ENCODE measurements at regions not wholly inside any gene's neighbourhood (a gene's known extent, or its start where the extent isn't known, plus 50 kb on each side); places are given as distances from the start of the nearest gene placed in this dataset.
"Not testable (repeated sequence)": the region's sequence is repeated elsewhere in the genome, so short reads cannot be mapped to it uniquely, and the experiment has no call there.

DNA sequence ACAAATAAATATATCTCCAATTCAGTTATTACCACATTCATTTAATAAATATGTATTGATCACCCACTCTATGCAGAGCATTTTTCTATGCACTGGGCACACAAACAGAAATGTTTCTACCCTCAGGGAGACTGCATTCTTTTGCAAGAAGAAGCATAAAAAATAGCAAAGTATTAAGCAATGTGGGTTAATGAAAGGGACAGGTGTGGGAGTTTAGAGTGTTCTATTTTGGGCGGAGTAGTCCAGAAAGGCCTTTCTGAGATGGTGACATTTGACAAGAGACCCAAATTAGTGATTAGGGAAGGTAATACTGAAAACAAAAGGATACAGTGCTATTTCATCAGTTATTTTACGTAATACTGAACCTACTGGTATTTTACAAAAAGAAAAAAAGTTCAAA is 394.3 kb upstream of the CHST9 start:
- DNase-seq (ENCODE audit: low spot score) = no peak

DNA sequence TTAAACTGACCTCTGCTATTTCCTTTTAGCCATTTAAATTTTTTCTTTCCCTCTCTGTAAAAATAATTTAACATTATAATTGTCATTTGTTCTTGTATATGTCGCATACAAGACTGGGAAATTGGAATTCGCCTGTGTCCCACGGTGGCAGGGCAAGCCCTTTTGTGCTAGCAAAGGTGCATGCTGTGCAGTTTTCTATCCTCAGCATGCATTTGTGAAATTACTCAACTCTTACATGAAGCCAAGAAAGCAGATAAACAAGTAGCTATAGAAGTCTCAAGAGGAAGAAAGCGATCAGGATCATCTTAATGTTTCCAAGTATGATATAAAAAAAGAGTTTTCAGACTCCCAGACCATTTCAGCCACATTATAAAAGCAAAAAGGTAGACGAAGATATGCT is 392.6 kb upstream of the CHST9 start:
- DNase-seq (ENCODE audit: low spot score) = no peak

DNA sequence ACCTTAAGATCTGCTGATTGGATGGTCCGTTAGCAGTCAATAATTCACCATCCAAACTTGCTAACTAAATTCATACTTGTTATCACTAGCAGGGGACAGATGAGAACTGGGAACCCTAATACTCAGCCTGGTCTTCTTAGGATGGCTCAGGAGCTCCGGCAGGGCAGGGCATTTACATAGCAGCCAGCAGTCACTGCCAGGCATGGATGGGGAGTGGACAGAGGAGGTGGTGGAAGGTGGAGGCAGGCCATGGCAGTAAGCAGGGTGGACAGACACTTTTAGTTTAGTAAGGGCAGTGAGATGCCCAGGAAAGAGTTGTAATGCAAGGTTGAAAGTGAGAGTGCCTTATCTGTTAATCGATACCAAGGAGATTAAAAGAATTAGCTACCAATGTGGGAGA is 392.2 kb upstream of the CHST9 start:
- DNase-seq (ENCODE audit: low spot score) = no peak

DNA sequence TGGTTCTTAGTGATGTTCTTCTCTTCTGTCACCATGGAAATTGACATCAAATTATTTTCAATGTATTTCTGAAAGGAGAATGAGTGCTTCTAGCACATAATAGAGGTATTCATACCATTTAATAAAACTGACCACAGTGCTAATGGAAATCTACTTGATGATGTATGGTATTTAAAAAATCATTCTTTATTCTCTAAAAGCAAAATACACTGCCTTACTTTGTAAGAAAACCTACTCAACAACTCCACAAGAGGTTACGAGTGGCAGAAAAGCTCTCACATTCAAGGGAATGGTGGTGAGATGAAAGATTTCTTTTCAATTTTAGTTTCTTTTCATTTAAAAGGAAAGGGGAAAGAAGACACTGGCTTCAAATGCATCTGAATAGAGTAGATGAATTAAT is 382.3 kb upstream of the CHST9 start:
- no peak for DNase-seq (ENCODE audit: low spot score)

DNA sequence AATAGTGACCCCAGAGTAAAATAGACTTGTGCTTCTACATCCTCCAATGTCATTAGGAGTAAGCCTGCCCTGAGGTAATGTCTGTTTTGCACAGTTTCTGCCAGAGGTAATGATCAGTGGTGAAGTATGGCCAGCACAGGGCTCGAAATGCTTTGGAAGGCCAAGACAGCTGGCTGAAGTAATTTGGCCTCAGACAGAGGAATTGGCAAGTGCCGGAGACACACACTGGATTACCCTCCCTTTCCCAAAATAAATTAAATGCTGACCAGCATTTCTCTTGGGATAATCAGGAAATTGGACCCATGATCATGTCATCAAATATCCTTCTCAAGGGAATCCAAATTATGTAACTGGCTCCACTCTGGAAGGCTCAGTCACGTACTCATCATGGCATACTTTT is 379.0 kb upstream of the CHST9 start:
- DNase-seq (ENCODE audit: low spot score) = no peak

DNA sequence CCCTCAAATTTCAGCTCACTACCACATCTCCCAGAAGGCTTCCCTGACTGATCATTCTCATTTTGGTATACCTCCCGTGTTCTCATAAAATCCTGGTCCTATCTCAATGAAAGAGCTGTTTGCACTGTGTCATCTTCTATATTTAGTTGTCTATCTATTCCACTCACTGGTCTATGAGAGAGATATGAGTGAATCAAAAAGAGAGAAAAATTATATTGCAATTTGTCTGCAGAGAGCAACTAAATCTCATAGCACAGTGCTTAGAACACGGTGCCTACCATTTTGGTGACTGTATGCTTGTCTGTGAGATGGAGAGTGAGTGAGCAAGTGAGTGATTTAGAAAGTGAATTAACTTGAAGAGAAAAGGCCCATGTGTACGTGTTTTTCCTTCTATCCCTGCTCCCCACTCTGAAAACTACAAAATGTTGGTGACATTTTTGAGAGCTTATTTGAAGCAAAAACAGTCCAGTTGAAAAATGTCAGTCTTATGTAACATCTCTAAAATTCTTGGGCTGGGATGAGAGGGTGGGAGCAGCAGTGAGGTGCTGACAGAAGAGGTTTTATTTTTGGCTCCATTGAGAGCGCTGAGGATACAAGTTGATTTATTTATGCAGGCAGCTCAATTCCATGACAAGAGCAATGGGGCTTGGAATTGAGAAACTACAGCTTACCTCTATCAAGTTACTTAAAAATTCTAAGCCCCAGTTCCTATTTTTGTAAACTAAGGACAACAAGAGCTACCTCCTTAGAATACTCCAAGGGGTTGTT is 373.5 kb upstream of the CHST9 start:
- DNase-seq (ENCODE audit: low spot score) = no peak

DNA sequence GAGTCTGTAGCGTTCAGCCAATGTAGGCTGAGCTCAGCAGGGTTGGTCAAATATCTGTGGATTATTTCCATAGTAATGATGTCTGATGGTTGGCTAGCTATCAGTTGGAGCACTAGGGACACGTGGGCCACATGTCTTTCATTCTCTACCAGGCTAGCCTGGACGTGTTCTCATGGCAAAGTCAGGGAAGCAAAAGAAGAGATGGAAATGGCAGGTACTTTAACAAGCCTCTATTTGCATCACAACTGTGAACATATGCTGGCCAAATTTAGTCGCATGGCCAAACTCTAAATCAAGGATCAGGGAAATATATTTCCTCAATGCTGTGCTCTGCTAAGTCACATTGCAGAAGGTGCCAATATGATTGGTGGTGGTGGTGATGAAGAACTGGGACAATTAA is 371.6 kb upstream of the CHST9 start:
- no peak for DNase-seq (ENCODE audit: low spot score)

DNA sequence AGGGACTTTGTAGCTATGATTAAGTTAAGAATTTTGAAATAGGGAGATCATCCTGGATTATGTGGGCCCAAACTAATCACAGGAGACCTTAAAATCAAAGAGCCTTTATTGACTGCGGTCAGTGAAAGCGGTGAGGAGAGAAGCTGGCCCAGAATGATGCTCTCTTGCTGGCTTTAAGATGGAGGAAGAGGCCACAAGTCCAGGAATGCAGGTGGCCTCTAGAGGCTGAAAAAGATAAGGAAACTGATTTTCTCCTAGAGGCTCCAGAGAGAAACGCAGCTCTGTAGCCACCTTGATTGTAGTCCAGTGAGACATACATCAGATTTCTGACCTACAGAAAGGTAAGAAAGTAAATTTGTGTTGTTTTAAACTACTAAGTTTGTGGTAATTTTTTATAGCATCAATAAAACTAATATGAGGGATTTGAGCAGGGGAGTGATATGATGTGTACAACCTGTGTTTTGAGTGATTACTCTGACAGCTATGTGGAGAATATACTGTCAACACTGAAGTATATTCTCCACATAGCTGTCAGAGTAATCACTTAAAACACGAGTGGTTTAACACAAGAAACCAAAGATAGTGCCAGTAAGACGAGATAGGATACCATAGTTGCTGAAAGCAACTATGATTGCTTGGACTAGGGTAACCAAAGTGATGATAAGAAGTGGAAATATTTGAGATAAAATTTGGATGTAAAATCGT is 364.4 kb upstream of the CHST9 start:
- no peak for DNase-seq (ENCODE audit: low spot score)

DNA sequence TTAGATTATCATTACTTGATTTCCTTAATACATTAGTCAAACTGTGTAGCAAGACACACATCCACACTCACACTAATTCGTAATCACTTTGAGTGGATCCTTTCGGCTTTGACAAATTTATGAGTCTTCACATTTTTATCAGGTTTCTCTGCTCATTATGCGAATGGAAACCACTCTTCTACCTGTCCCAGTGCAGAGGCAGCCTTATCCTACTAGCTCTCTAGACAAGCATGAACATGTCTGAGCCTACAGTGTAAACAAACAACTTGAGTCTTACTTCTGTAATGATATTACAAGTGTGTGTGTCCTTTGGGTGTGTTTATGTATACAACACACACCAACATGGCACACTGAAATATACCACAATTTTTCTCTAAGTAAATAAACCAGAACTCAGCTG is 361.9 kb upstream of the CHST9 start:
- DNase-seq (ENCODE audit: low spot score) = no peak

DNA sequence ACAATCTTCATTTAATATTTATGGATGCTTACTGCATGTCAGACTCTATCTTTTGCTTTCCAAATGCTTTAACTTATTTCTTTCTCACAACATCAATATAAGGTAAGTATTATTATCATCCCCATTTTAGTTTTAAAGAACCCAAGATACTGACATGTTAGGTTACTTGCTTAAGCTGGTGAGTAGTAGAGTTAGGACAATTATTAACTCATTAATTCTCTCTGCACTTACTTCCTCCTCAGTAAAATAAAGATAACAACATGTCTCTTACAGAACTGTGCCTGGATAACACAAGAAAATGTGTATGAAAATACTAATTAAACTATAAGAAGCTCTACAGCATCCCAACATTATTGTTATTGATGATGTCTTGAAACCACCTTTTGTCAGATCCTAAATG is 359.1 kb upstream of the CHST9 start:
- no peak for DNase-seq (ENCODE audit: low spot score)

DNA sequence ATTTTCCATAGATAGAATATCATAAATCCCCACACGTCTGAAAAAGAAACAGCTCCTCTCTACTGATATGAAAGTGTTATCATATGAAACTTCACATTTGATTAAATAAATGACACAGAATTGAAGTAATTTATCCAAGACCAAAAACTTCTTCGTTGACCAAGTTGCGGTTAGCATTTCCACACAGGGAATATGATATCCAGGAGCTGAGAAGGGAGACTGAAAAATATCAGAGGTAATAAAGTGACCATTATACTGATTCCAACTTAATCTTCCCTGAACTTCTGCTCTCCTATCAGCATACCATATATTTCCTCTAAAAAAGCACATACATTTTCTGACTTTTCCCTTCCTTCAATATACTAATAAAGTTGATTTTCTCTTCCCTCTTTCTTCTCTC is 356.2 kb upstream of the CHST9 start:
- DNase-seq (ENCODE audit: low spot score) = no peak

DNA sequence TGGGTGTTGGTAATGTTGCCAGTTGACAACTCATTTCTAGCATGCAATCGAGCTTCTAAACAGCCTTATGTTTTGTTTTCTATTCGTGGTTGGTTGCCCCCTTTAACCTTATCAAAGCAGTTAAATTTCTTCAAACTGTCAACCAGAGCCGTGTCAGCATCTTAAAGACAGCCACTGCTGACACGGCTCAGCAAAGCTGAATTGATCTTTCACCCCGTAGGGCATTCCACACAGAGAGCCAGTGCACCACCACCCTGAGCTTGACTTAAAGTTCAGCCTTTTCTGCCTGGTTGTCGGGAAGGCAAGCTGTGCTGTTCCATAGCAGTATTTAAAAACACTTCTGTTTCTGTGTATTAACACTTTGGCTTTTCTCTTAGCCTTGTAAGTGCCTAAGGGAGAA is 355.0 kb upstream of the CHST9 start:
- no peak for DNase-seq (ENCODE audit: low spot score)

DNA sequence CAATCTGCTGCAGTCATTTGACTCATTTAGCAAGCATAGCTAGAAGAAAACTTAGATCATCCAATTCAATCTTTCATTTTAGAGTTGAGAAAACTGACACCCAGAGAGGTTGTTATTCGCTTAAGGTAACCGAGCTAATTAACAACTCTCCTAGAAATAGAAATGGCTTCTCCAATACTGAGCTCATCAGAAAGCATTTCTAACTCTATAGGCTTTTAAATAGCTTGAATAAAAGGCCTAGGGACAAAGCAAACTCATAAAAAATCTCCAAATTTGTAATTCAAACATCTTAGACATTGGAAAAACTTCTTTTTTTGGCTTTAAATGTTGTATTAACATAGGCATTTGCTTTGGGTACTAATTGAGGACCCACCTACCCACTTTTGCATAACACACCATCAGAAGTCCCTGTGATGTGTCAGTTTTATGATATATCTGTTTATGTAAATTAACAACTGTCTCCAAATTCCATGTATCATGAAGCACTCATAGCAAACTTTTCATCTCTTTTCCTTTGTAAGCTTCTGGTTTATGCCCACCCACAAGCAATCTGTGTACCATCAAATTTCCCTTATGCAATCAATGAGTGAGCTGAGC is 343.9 kb upstream of the CHST9 start:
- no peak for DNase-seq (ENCODE audit: low spot score)

DNA sequence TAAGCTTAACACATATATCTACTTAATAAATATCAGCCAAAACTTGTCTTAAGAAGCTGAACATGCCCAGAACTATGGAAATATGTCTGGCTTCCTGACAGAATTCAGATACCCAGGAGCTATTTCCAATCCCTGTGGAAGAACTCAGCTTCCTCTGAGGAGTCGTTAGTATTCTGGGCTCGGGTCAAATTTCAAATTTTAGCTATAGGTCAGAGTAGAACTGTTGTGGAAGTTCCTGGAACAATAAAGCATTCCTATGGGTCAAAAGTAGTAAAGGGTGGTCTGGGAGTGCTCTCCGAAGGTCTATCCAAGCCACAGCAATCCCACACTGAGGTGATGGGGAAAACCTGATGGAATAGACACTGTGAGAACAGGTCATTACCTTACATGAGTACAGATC is 342.7 kb upstream of the CHST9 start:
- DNase-seq (ENCODE audit: low spot score) = no peak

DNA sequence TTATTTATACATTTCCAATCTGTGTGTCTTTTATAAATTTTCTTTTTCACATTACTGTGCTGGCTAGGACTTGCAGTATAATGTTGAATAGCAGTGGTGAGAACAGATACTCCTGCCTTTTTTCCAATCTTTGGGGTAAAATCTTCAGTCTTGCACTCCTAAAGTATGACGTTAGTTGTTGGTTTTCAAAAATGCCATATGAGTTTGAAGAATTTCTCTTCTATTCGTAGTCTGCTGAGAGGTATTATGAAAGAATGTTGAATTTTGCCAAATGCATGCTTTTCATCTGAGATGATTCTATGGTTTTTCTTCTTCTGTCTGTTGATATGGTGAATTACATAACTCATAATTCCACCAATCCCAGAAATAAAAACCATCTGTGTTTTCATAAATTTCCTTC is 335.3 kb upstream of the CHST9 start:
- no peak for DNase-seq (ENCODE audit: low spot score)

DNA sequence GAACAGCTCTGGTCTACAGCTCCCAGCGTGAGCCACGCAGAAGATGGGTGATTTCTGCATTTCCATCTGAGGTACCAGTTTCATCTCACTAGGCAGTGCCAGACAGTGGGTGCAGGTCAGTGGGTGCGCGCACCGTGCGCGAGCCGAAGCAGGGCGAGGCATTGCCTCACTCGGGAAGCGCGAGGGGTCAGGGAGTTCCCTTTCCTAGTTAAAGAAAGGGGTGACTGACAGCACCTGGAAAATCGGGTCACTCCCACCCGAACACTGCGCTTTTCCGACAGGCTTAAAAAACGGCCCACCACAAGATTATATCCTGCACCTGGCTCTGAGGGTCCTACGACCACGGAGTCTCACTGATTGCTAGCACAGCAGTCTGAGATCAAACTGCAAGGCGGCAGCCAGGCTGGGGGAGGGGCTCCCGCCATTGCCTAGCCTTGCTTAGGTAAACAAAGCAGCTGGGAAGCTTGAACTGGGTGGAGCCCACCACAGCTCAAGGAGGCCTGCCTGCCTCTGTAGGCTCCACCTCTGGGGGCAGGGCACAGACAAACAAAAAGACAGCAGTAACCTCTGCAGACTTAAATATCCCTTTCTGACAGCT is 325.0 kb upstream of the CHST9 start:
- not testable (repeated sequence) for DNase-seq (ENCODE audit: low spot score)

DNA sequence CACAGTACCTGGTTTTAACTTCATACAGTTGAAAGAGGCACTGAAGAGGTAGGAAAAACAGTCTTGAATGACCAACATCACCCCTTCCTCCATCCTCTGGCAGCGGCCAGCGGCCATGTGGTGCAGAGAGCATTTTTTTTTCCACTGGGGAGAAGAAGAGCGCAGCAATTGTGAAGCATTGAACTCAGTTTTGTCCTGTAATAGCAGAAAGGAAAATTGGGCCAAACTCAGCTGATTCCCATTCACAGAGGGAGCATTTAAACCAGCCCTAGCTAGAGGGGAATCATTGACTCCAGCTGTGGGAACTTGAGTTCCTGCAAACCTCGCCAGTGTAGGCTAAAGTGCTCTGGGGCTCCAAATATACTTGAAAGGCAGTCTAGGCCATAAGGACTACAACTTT is 316.6 kb upstream of the CHST9 start:
- DNase-seq (ENCODE audit: low spot score) = no peak

DNA sequence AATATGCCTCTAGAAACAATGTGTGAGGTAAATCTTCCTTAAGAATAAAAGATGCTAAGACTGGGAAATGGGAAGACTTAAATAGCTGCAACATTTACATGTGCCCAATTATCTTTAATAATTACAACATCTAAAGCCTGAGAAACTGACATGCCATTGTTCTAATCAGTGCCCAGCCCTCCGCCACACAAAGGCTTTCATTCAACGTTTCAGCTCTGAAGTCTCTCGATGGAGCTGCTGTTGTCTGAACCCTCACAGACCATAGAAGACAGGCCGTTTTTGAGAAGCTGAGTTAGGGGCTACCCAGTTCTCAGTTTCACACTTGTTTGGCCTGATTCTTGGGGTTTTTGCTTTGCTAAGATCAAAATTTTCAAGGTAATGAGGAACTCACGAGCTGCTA is 315.4 kb upstream of the CHST9 start:
- DNase-seq (ENCODE audit: low spot score) = no peak

DNA sequence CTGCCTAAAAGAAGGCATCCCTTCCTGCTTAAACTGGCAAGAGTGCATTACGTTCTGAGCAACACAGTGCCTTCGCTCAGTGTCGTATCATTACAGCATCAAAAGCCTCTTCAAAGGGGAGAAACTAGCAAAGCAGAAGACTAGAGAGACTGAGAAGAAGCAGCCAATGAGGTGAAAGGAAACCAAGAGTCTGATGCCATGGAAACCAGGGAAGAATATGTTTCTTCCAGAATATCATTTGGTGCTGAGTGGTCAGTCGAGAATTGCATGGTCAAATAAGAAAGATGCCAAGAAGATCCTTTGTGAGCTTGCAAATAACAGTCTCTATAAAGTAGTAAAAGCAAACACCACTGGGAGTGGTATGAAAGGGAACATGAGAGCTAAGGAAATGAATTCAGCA is 312.1 kb upstream of the CHST9 start:
- no peak for DNase-seq (ENCODE audit: low spot score)

DNA sequence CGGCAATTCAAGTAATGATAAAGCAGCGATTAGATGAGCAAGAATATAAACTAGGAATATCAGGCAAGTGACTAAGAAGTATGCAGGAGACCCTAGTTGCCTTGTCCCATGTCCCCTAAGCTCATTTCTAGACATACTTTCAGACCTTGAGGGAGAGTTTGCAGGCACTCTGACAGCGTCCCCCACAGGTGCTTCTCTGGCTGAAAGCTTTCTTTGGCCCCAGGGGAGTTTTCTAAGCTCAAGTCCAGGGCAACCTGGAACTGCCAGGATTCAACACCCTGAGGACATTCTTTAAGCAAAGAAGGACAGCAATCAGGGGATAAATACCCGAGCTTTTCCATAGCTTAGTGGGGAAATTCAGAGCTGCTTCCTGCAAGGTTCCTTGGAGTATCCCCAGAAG is 308.1 kb upstream of the CHST9 start:
- no peak for DNase-seq (ENCODE audit: low spot score)

DNA sequence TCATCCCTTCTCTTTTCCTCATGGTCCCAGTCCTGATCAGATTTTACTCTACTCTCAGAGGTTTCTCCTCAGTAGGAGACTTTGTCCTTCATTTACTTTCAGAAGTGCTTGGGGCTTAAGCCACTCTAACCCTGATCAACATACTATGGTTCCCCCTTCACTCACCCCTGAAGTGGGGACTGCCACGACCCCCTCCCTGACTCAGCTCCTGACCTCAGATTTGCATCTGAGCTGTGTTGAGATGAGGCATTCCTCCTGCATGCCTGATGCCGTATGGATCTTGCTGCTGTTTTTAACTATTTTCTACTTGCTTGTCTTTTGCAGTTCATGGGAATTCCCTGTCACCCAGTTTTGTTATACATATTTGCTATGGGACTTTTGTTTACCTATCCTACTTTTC is 306.7 kb upstream of the CHST9 start:
- DNase-seq (ENCODE audit: low spot score) = no peak

DNA sequence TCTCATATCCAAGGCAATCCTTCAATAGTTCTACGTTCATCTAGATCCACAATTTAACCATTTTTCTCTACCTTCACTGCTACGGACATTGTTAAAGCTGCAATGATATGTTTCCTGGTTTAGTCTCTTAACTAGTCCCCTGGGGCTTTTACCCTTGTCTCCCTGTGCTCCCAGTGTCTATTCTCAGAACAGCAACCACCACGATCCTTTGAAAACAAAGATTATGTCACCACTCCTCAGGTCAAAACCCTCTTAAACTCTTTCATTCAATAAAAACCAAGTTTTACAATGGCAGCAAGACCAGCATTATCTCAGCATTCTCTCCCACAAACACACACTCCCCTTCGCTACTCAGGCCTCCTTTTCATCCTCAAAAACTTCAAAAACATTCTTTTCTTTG is 298.2 kb upstream of the CHST9 start:
- no peak for DNase-seq (ENCODE audit: low spot score)

DNA sequence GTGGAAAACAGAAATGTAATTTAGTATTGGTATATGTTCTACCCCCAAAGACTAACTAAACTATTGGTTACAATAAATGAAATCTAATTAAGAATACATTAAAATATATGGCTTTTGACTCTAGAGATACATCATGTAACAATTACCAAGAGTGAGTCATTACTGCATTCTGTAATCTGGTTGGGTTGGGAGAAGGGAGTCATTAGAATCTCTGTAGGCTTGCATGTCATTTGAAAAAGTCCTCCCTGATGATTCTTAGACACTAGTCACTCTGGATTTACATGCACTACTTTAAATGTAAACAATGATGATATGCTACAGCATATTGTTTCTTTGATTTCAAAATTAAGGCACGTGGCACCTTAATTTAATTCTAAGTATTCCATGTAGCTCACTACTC is 293.4 kb upstream of the CHST9 start:
- no peak for DNase-seq (ENCODE audit: low spot score)
